DOHH2 (cell line): ENCODE measurements at regions not wholly inside any gene's neighbourhood (a gene's known extent, or its start where the extent isn't known, plus 50 kb on each side); places are given as distances from the start of the nearest gene placed in this dataset.

Experiments used
- H3F3A ChIP-seq: fragments of 200-600 bp; sonication (generic), shearing (Covaris generic); 2 replicates; pipeline ENCODE4 v1.6.0; 2016; ENCODE audit warnings: antibody characterized with exemption, mild to moderate bottlenecking; ENCODE audit not compliant: control insufficient read depth, insufficient read depth
- H3K27ac ChIP-seq: fragments of 200-600 bp; sonication (generic); 2 replicates; pipeline ENCODE4 v1.5.1; 2014; ENCODE audit warnings: low read depth, mild to moderate bottlenecking, low read length, moderate library complexity
- H3K27me3 ChIP-seq: fragments of 200-600 bp; sonication (generic); 2 replicates; pipeline ENCODE4 v1.6.1; 2014; ENCODE audit warnings: mild to moderate bottlenecking, low read length, mixed read lengths; ENCODE audit not compliant: control insufficient read depth
- H3K36me3 ChIP-seq: fragments of 200-600 bp; sonication (generic); 2 replicates; pipeline ENCODE4 v1.6.1; 2014; ENCODE audit warnings: mild to moderate bottlenecking, low read length, moderate library complexity, mixed read lengths; ENCODE audit not compliant: control insufficient read depth
- H3K4me1 ChIP-seq: fragments of 200-600 bp; sonication (generic); 2 replicates; pipeline ENCODE4 v1.6.1; 2014; ENCODE audit warnings: mild to moderate bottlenecking, low read length, mixed read lengths; ENCODE audit not compliant: control insufficient read depth
- H3K4me2 ChIP-seq: fragments of 200-600 bp; sonication (generic); 2 replicates; pipeline ENCODE4 v1.6.0; 2014; ENCODE audit warnings: mild to moderate bottlenecking, low read length, moderate library complexity
- H3K4me3 ChIP-seq: fragments of 200-600 bp; sonication (generic); 2 replicates; pipeline ENCODE4 v1.5.1; 2014; ENCODE audit warnings: mild to moderate bottlenecking, low read length, mixed read lengths
- H3K79me2 ChIP-seq: fragments of 200-600 bp; sonication (generic); 2 replicates; pipeline ENCODE4 v1.6.1; 2014; ENCODE audit warnings: mild to moderate bottlenecking, low read length, mixed read lengths; ENCODE audit not compliant: control insufficient read depth
- H3K9me2 ChIP-seq: fragments of 200-600 bp; sonication (generic); replicated peaks from 2 replicates; pipeline ENCODE4 v1.6.1; 2014; ENCODE audit warnings: mild to moderate bottlenecking, low read length, mixed read lengths; ENCODE audit not compliant: control insufficient read depth
- H3K9me3 ChIP-seq: fragments of 200-600 bp; sonication (generic); 2 replicates; pipeline ENCODE4 v1.6.1; 2014; ENCODE audit warnings: antibody characterized with exemption, low read length, mixed read lengths; ENCODE audit not compliant: control insufficient read depth, insufficient read depth
- H4K20me1 ChIP-seq: fragments of 200-600 bp; sonication (generic); 2 replicates; pipeline ENCODE4 v1.6.0; 2014; ENCODE audit warnings: low read depth, mild to moderate bottlenecking, antibody characterized with exemption, low read length, moderate library complexity; ENCODE audit not compliant: control insufficient read depth, insufficient read depth
- CTCF ChIP-seq: fragments of 200-600 bp; sonication (generic); IDR thresholded peaks from one replicate; pipeline ENCODE4 v1.5.1; 2014; ENCODE audit warnings: antibody characterized with exemption, mild to moderate bottlenecking, low read depth, low read length; ENCODE audit not compliant: poor library complexity, severe bottlenecking
- EZH2phosphoT487 ChIP-seq: fragments of 200-600 bp; sonication (generic); IDR thresholded peaks from 2 replicates; pipeline ENCODE4 v1.6.1; 2017; ENCODE audit warnings: borderline replicate concordance, mild to moderate bottlenecking, antibody characterized with exemption, low read length, moderate library complexity, mixed read lengths

DNA sequence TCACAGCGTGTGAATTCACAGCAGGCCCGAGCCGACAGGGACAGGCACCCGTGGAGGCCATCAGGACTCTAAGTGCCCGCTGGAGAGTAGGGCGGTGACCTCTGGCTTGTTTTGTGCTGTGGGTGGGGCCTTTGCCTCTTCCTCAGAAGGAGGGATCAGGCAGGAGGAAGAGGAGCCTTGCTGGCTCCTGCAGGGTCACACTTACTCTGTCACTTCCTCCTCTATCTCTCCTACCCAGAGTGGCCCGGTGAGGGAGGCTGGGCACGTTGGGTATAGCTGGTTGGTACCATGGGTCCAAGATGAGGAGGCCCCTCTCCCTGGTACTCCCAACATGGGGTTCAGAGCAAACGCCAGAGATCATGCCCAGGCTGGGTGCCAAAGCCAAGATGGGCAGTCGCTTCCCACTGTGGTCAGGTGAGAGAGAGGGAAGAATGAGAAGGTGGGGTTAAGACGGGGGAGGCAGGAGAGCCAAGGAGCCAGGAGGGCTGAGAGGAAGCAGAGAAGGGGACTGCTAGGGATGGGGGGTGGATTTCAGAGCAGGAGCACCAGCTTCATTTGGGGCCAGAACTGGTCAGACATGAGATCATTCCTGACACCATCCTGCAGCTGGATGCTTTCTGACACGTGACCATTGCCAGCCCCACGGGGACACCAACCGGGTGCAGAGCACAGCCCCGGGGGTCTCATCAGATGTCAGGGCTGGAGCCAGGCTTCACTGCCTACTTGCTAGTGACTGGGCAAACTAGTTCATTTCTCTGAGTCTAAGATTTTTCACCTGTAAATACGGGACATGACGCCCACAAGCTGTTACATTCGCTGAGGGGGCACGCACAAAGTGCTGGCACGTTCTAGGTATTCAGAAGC is 54.8 kb upstream of the CACUL1 start:
- no peaks in the 10 kb centered on the region for H3K4me1 ChIP-seq
- H3K4me2 ChIP-seq = no peak overlapping the region
- no peaks in the 10 kb centered on the region for H3K9me2 ChIP-seq
- H3K9me3 ChIP-seq = no peaks in the 10 kb centered on the region
- no peak overlapping the region for H3K27ac ChIP-seq
- no peaks in the 10 kb centered on the region for H3K27me3 ChIP-seq
- no peak for TF ChIP-seq EZH2phosphoT487
- no peak for TF ChIP-seq CTCF
- no peaks in the 10 kb centered on the region for H4K20me1 ChIP-seq
- no peak overlapping the region for H3K4me3 ChIP-seq
- H3K79me2 ChIP-seq = no peaks in the 10 kb centered on the region
- no peaks in the 10 kb centered on the region for H3F3A ChIP-seq
- H3K36me3 ChIP-seq = no peaks in the 10 kb centered on the region

DNA sequence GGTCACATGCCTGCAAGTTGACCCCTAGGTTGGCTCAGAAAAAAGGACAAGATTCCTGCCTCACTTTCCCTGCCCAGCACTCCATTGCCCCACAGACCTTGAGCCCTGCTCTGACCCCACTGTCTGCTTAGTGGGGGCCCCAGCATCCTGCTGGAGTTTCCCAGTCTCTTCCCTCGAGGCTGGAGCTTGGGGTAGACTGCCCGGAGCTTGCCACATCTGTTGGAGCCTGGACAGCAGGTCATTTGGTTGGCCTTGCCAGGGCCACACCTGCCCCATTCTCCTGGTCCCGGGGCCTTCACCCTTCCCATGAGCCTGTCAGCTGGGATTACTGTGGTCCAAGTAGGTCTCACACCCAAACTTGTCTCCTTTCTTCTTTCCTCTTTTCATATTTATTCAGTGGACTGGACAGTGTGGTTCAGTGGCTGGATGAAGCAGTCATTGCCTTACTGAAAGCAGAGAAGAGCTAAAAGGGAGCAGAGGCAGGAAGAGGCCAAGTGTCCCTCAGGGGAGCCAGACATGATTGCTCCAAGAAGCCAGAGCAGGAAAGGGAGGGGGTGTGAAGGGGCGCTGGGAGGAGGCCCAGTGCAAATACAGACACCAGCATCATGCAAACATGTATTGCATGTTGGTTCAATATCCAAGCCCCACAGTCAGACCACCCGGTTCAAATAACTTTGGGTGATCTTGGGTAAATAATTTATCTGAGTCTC is 56.2 kb upstream of the CACUL1 start:
- Histone ChIP-seq H3K9me2 (no peaks in the 10 kb centered on the region), H3F3A (no peaks in the 10 kb centered on the region), H3K27ac (no peak overlapping the region), H3K9me3 (no peaks in the 10 kb centered on the region), H3K4me3 (no peak overlapping the region), H3K27me3 (no peaks in the 10 kb centered on the region), H3K36me3 (no peaks in the 10 kb centered on the region), H3K79me2 (no peaks in the 10 kb centered on the region), H3K4me2 (no peak overlapping the region), H4K20me1 (no peaks in the 10 kb centered on the region), H3K4me1 (no peaks in the 10 kb centered on the region)
- TF ChIP-seq CTCF (no peak), EZH2phosphoT487 (no peak)

GRCh38 chr10:118811675-118812392 is 57.1 kb upstream of the CACUL1 start:
- no peaks in the 10 kb centered on the region for H3K79me2 ChIP-seq
- no peaks in the 10 kb centered on the region for H3K27me3 ChIP-seq
- H3K36me3 ChIP-seq = no peaks in the 10 kb centered on the region
- no peak for TF ChIP-seq CTCF
- no peak for TF ChIP-seq EZH2phosphoT487
- H3K9me3 ChIP-seq = no peaks in the 10 kb centered on the region
- no peaks in the 10 kb centered on the region for H3K4me1 ChIP-seq
- no peak overlapping the region for H3K4me2 ChIP-seq
- H4K20me1 ChIP-seq = no peaks in the 10 kb centered on the region
- no peaks in the 10 kb centered on the region for H3K9me2 ChIP-seq
- H3K27ac ChIP-seq = no peak overlapping the region
- no peak overlapping the region for H3K4me3 ChIP-seq
- H3F3A ChIP-seq = no peaks in the 10 kb centered on the region
